Stimulated activated CD4-positive, alpha-beta T cell treated with anti-CD3 and anti-CD28 coated beads, Interleukin-15, amount 100 ng/mL, for 48 hours (primary cell): ENCODE measurements at regions not wholly inside any gene's neighbourhood (a gene's known extent, or its start where the extent isn't known, plus 50 kb on each side); places are given as distances from the start of the nearest gene placed in this dataset.
"Not testable (repeated sequence)": the region's sequence is repeated elsewhere in the genome, so short reads cannot be mapped to it uniquely, and the experiment has no call there.

Experiments used
- DNase-seq, 2 donors: peaks; one replicate each; pipeline ENCODE4 v3.0.0-alpha.2; 2020; ENCODE audit warnings: low read depth in 2 of 2

DNA sequence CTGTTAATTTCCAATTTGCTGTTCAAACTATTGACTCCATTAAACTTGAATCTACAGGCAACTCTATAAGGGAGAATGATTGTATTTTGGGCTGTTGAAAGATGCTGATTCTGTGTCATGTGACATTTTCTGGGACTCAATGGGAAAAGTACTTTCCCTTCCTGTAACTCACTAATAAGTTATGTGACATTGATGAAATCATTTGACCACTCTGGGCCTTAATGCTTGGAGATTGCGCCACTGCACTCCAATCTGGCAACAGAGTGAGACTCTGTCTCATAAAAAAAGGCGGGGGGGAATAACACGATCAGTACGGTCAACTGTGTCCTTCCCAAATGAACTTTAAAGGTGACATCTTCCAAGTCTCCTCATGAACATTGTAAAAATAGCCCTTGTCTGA, 215.2 kb upstream of the SGO1 start:
- no peak for DNase-seq

DNA sequence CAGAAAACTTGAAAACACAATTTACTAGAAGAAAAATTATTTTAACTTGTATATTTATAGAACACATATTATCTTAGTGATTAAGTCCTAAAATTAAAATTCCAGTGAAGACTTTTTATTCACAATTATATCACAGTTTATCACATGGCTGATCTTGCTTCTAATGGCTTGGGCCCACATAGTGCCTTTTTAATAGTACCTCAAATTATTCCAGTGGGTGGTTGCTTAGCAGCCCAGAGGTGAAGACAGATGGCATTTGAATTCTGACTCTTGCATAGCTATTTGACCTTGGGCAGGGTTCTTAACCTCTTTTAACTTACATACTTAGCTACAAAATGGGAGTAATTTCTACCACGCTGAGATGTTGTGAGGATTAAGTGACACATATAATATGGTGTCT, 214.7 kb upstream of the SGO1 start:
- DNase-seq: no peak

DNA sequence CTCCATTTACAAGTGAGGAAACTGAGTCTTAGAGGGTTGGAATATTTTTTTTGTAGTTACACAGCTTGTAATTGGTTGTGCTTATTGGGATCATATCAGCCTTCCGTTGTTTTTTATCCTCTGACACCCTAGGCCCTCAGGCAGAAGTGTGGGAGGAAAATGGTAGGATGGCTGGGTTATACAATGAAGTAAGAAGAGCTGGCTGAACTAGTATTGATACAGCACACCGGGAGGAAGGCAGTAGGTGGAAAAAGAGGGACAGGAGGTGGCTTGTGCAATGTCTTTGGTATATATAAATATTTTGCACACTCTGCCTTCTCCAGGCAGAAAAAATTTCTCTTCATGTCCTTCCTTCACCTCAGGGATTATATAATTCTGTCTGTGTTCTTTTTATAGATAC, 214.3 kb upstream of the SGO1 start:
- no peak for DNase-seq

DNA sequence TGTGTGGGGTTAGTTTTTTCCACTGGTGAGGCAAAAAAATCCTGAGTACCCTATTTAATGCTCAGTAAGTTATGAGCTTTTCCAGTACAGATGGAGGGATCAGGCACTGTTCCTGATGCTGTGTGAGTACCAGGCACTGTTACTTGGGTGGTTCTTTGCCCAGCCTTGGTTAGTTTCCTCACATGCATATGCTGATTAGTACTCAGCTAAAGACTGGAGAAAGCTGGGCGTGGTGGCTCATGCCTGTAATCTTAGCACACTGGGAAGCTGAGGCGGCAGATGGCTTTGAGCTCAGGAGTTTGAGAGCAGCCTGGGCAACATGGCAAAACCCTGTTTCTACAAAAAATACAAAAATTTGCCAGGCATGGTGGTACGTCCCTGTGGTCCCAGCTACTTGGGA, 210.3 kb upstream of the SGO1 start:
- no peak for DNase-seq

DNA sequence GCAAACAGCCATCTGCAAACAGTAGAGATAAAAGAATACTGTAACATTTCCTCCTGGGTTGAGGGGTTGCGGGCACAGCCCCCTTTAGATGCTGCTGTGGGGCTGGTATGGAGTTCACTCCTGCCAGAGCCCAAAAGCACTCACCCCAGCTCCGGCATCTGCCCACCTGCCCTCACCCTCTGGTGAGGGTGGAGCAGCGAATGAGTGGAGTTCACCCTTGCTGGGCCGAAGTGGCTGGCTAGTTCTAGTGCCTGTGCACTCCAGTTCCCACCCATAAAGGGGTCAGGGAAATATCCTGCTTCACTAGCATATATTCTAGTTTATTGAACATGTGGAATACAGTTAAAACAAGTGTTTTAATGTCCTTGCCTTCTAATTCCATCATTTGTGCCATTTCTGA, 209.7 kb upstream of the SGO1 start:
- DNase-seq: no peak

DNA sequence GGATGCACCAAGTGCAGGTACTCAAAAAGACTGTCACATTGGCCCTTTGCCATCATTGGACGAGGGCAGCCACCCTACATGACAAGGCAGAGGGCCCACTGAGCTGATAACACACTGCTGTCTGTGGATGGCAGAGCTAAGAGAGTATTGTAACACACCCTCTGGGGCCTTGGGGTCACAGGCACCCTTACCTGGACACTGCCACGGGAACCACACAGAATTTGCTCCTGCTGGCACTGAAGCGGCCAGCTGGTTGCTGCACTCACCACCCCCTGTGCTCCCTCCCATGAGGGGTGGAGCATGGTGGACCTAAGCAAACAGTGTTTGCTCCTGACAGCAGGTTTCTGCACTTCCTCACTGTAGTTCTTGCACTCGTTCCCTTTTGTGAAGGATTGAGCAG, 208.2 kb upstream of the SGO1 start:
- no peak for DNase-seq

DNA sequence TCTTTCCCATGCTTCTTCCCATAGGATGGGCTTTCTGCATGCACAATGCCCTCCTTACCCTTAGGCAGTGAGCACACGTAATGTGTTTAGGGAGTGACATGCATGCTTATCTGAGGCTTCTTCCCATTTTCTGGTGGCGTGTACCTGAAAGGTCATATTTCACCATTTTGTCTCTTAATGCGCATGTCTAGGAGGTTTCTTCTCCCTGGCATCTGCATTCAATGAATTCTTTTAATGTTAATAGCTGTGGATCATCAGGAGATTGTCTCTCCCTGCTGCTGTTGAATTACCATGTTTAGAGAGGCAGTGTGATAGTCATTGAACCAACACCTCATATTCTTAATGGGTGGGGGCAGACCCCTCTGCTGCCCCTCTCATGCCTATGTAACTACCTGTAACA, 205.6 kb upstream of the SGO1 start:
- DNase-seq: no peak

DNA sequence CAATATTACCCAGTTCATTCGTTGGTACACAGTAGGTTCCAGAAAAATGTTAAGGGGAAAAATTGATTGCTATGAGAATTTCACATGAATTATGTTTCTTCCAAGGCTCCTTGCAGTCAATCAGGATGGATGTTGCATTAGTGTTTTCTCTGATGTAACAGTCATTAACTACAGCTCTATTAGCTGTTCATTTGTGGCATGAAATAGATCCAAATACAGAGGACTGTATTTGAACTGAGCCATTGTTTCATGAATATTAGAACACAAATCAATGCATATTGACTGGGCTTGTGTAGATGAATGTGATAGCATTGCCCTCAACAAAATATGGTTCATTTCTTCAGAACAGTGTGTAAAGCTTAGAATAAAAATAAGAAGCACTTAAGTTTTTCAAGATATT, 203.0 kb upstream of the SGO1 start:
- no peak for DNase-seq

DNA sequence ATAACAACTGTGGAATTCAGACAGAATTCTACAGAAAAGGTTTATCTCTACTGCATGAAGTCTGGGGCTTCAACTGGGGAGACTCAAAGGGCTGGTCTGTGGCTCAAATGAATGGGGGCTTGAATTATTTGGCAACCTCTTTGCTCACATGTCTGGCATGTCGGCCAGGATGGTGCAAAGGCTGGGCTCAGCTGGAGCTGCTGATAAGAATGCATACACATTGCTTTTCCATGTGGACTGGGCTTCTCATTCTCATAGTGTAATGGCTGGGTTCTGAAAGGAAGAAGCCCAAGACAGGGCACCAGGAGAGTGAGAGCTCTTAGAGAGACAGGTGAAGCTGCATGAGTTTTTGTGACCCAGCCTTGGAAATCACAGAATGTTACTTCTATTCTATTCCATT, 194.3 kb upstream of the SGO1 start:
- no peak for DNase-seq

DNA sequence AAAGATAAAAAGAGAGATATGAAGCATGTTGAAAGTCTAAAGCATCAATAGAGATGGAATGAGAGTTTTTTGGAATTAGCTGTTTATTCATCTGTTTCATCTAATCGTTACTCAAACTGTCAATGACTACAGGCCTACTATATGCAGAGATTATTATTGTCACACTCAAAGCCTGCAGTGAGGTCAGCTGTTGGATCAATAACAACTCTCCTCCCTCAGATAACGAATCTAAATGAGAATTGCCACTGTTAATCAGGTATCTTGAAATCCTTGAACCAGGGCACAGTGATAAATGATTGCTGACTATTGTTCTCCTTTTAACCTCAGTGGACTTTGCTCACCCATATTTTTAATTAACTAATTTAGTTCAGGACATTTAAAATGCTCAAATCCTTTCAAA, 192.3 kb upstream of the SGO1 start:
- no peak for DNase-seq

DNA sequence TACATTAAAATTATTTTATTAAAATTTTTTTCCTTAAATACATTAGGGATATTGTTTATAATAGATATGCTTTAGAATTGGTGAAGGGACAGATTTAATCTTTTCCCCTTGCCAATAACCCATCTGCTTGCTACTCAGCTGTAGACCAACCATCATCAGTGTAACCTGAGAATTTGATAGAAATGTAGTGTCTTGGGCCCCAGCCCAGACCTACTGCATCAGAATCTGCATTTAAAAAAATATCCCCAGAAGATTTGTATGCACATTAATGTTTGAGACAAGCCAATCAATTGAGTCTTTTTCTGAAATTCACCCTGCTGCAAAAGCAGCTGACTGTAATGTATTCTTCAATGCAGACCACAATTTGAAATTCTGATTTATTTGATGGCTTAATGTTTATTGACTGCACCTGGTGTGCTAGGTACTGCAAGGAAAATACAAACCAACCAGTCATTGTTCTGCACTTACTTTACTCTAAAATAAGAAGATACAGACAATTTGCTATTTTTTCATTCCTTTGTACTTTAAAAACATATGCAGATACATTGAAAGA, 190.7 kb upstream of the SGO1 start:
- DNase-seq: no peak

DNA sequence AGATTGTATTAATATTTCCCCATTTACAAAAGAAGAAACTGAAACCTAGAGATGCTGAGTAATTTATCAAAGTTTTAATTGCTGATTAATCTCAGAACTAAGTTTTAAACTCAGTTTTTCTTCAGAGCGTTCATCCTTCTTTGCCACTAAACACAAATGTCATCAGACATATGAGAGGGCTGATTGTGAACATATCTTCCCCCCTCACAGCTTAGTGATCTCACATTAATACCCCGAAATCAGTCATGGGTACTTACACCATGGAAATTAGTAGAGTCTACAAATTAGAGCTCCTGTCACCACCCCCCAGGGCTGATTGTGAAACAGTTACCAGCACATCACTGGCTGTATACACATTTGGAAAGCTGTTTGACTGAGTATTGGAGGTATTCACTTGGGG, 189.3 kb upstream of the SGO1 start:
- DNase-seq: no peak

DNA sequence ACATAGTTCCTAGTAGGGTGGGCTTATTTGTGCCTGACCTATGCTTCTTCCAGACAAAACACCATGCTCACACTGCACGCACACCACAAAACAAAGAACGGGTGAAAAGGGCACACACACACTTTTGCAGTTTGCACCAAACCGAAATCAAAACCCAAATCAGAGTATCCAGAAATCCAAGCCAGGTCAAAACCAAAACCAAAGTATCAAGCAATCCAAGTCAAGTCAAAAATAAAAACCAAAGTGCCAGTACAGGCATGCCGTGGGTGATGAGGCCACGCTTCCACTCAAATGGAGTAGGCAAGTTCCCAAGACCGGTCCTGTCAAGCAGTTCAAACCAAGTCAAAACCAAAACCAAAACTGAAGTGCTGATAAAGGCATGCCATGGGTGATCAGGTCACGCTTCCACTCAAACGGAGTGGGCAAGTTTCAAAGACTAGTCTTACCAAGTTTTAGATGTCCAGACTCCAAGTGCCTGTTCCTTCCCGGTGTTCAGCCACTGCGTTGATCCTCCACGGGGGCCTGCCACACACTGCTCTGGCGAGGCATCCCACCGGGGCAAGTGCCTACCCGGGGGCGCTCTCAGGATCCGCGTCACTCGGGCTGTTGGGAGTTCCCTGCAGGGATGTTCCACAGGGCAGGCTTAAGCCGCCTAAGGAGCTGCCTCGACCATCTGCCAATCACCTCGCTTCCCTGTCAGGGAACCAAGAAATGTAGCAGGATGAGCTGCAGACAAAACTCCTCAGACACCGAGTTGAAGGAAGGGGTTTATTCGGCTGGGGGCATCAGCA, 184.5 kb upstream of the SGO1 start:
- DNase-seq: not testable (repeated sequence)

DNA sequence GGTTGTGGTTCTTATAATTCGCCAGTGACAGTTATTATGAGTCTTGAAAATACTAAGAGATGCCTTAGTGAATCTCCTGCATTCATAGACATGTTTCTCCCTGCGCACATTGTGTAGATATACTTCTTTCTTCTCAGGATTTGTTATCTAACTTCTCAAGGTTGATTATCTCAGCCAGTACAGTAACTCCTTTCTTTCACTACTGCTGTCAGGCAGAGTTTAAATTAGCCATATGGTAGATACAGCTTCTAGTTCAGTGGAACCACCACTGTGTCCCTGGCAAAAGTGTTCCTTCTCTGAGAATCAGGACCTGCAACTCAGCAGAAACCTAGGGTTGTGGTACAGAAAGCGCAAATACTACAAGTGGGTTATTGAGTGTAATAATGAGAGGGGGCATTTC, 175.0 kb upstream of the SGO1 start:
- DNase-seq: no peak

DNA sequence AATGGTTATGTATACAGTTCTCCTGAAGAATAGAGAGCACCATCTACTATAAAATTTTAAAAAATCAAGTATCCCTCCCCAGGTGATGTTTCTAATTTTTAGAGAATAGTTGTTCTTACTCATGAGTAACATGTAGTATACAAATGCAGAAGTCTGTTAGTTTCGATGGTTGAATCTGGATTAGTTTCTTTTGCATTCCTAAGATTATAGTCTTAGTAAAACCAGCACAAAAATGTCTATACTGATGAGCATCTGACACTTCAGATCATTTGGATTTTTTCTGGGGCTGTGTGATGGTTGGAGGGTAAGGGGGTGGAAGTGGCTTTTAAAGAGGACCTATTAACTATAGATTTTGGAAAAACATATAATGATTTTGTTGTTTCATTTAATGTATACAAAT, 167.3 kb upstream of the SGO1 start:
- DNase-seq: no peak

DNA sequence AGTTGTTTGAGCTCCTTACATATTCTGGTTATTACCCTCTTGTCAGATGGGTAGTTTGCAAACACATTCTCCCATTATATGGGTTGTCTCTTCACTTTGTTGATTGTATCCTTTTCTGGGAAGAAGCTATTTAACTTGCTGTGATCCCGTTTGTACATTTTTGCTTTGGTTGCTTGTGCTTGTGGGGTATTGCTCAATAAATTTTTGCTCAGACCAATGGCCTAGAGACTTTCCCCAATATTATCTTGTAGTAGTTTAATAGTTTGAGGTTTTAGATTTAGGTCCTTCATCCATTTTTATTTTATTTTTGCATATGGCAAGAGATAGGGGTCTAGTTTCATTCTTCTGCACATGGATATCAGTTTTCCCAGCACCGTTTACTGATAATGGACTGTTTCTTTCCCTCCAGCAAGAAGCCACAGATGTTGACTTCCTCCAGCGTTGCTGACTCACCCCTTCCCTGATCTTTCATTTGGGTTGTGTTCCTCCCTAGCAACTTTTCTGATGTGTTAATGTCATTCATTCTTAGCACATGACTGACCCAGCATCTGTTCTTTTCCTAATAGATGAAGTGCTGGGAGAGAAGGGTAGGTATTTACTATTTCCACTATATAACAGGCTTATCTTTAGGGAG, 166.7 kb upstream of the SGO1 start:
- no peak for DNase-seq

DNA sequence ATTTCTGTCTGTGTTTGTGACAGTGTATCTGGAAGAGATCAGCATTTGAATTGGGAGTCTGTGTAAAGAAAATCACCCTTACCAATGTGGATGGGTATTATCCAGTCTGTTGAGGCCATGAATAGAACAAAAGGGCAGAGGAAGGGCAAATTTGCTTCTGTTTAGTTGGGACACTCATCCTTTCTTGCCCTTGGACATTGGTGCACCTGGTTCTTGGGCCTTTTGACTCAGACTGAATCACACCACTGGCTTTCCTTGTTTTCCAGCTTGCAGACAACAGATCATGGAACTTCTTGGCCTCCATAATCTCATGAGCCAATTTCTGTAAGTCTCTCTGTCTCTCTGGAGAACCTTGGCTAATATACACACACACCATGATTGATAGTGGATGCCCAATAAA, 164.4 kb upstream of the SGO1 start:
- no peak for DNase-seq

DNA sequence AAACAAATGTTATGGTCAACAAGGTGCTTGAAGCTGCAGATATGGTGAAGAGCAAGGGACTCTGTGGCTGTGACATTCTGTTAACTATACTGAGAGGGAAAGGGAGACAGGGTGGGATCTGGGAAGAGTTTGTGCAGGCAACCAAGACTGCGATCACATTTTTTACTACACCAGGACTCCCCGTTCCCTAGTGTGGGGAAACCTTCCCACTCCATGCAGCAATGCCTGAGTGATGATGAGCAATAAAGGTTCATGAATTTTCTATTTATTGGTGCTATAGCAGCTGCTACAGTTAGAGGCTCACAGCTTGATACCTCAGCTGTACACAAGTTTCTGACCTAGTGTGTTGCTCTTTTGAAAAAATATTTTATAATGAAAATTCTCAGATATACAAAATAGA, 160.9 kb upstream of the SGO1 start:
- DNase-seq: no peak

DNA sequence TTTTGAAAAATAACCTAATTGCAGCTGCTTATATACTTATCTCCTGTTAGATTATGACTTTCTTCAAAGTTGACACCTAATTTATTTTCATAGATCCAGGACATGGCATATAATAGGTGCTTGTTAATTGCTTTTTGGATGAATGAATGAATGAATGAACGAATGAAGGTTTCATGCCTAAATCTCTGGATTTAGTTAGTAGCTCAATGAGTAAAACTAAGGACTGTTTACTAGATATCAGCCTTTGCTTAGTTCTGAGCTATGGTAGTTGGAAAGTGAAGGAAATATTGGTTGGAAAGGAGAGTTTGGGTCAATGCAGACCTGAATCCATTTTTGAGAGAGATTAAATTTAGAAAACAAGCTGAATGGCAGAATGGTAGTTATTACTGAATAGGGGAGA, 160.4 kb upstream of the SGO1 start:
- DNase-seq: no peak

DNA sequence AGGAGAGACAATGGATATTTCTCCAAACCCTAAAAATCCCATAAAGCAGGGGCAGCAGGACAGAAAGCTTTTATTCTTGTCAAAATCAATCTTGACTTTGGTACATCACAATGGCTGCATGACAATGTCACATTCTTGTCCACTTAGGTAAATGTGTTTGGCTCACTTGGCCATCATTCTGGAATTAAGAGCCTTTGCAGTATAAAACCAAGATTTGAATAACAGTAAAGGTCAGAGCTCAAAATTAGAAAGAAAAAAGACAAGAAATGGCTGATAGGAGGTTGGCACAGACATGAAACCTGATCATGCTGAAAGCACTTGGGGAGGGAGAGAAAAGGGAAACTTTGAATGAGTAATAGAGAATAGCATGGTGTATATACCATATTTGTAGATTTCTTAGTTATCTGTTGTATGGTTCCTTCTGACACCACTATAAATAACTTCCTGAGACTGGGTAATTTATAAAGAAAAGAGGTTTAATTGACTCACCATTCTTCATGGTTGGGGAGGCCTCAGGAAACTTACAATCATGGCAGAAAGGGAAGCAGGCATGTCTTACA, 158.5 kb upstream of the SGO1 start:
- no peak for DNase-seq

DNA sequence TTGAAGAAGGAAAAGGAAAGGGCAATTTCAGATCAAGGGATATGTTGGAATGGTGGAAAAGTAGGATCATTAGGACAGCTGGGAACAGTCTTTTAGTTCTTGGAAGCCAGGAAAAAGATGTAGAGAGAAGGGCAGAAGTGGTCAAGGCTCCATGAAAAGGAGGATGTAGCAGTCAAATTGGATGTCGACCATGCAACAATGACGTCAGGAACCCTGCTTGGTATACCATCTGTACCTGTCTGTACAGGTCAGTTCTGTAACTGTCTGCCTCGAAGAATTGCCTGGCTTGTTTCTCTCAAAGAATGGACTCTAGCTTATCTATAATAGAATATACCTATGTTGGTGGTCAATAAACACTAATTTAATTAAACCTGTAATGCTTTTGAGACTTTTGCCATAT, 157.8 kb upstream of the SGO1 start:
- no peak for DNase-seq

DNA sequence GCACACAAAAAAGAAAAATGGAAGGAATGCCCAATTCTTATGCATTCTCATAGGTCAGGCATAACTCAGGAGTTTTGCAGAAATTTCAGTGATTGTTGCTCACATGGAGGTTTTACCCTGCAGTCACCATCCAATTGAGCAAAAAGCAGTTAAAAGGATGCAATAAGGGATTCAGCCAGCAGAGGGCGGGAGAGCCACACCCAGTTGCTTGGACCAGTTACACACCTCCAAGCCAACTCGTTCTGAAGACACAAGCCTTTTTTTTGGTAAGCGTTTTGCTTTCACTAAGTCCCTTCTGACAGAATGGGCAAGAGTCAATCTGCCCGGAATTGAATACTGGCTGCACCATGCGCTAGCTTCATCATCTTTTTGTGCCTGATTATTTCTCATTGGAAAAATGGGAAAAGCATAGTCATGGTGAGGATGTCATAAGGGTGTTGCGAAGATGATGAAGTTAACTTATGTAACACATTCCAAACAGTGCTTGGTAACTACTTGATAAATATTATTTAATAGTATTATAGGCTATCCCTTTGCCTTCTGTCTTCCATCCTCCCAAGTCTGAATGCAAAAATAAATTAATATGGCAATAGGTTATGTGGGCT, 154.4 kb upstream of the SGO1 start:
- peak; percentile 45 to 49 for DNase-seq

DNA sequence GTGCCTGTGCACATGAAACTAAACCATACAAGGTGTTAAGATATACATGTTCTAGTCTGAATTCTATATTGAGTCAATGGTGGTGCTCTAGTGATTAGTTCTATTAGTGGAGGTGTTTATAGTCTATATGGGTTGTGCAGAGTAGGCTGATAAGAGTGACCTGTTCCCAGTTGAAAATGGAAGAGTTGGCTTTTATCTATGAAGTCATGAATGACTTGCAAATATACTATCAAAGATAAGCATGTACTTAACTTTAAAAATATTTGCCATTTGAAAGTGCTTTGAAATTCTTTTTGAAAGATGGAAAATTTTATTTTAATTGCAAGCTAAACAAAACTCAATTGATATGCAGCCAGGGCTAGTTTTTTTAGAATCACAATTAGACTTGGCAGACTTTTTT, 150.6 kb upstream of the SGO1 start:
- DNase-seq: no peak
